Stomach (tissue), 4 donors: ENCODE measurements at regions not wholly inside any gene's neighbourhood (a gene's known extent, or its start where the extent isn't known, plus 50 kb on each side); places are given as distances from the start of the nearest gene placed in this dataset.

Experiments used
- CTCF ChIP-seq, 7 experiments: fragments of 450-650 bp in 4 of 7; fragments of 200-600 bp in 3 of 7; sonication (generic) in 3 of 7; IDR thresholded peaks; one replicate each; pipeline ENCODE4 v1.5.1; 2016 to 2019; ENCODE audit warnings: antibody characterized with exemption in 7 of 7, control low read depth in 2 of 7, mild to moderate bottlenecking in 1 of 7
- POLR2A ChIP-seq, 4 donors: fragments of 450-650 bp; IDR thresholded peaks; one replicate each; pipeline ENCODE4 v1.6.1; 2016; ENCODE audit warnings: antibody characterized with exemption in 4 of 4, control low read depth in 2 of 4, mild to moderate bottlenecking in 1 of 4, moderate library complexity in 1 of 4

GRCh38 chr3:150342896-150343467 is 65.1 kb upstream of the TSC22D2 start:
- TF ChIP-seq POLR2A (IDR thresholded peaks at IDR 0.05) (no peak), CTCF (IDR thresholded peaks at IDR 0.05) (no peak)
